GM19025 (cell line): ENCODE measurements at regions not wholly inside any gene's neighbourhood (a gene's known extent, or its start where the extent isn't known, plus 50 kb on each side); places are given as distances from the start of the nearest gene placed in this dataset.

Source experiments
- ATAC-seq: cut with Tn5 transposase; IDR thresholded peaks from one replicate; pipeline ENCODE4 v1.9.1; 2021; ENCODE audit warnings: mild to moderate bottlenecking, low read depth, moderate library complexity; ENCODE audit not compliant: unreplicated experiment

DNA sequence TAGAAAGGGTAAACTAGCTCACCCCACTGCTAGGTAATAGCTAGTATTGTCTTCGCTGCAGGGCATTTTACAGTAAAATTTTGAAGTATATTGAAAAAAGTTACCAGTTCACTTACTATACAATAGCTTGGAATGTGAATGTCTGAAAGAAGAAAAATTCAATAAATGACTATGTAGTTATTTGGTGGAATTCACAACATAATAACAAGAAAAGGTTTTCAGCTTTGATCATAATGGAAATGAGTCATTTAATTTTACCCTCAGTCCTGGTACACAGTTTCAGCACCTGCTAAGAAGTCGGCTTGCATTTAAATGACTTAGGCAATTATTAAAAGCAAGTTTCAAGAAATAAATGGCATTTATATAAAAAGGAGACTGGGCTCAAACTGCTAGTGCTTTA is 90.4 kb downstream of the NUP35 start:
- ATAC-seq, result peak; percentile 71

DNA sequence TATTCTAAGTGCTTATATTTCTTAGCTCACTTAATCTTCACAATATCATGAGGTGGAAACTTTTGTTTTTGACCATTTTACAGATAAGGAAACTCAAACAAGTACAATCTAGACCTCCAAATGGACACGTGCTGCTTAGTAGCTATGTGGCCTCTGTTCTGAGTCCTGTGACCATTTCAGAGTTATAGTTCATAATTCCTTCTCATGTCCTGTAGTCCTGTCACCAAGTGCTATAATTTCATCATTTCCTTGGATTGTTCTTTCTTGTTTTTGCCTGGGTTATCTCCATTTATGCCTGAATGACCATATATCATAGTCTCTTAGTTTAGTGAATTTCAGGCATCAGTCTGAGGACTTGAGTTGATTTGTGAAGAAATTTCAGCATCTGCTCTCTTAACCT is 91.7 kb downstream of the NUP35 start:
- no peak for ATAC-seq

DNA sequence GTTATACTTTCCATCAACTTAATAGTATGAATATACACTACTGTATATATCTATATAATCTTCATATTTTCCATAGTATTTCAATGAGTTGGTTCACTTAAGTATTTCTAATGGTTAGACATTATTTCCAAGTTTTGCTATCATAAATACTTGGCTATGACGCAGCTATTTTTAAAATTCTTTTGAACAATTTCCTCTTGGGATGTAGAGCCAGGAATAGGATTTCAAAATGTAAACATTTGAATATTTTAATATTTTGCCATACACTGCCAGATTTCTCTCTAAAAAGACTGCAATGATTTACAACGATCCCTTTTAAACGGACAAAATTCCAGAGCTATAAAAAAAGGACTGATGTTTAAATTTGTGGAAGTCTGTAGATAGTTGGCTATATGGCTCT is 95.6 kb downstream of the NUP35 start:
- no peak for ATAC-seq

DNA sequence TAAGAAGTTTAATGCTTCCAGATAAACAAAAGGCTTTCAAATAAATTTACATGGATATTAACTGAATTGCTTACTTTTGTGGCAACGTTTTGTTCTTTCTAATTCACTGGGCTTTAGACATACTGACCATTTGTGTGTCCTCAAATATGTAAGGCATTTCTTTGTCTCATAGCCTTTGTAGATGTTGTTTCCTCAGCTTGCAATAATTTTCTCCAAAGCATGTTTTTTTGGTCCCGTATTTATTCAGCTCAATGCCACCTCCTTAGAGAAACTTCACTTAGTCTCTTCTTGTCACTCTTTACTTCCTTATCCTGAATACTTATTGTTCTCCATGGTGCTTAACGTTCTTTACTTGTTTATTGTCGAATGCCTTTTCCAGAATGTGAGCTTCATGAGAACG is 98.5 kb downstream of the NUP35 start:
- ATAC-seq, result no peak

DNA sequence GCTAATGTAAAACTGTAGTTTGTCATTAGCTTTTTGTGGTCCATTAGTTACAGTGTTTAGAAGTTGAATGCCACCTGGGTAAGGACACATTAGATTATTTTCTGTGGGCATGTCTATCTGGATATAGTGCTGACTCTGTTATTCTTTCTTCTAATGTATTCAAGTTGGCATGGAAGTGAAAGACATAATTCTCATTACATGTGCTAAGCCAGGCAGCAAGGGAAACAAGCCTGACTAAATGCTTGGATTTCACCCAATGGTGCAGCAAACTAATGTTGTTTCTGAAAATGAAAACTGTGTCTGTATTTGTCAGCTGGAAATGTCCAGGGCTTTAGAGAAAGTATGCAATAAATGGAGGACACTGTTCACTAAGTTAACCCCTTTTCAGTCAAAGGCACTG is 100.7 kb downstream of the NUP35 start:
- ATAC-seq, result no peak

DNA sequence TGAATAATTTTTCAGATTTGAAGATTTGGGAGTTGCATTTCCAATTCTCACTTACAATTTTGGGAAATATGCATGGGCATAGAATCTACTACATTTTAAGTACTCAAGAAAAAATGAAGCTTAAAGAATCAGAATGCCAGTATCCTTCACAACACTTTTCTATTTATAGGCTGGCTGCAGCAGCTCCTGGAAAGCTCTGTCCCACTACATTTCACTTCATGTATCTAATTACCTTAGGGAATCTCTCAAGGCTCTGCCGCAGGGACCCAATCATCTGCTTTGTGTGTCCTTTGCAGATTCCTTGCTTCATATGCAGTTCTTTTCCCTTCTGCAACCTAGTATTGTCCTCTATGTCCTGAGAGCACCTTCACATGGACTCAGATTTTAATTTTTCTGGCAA is 102.9 kb downstream of the NUP35 start:
- no peak for ATAC-seq

DNA sequence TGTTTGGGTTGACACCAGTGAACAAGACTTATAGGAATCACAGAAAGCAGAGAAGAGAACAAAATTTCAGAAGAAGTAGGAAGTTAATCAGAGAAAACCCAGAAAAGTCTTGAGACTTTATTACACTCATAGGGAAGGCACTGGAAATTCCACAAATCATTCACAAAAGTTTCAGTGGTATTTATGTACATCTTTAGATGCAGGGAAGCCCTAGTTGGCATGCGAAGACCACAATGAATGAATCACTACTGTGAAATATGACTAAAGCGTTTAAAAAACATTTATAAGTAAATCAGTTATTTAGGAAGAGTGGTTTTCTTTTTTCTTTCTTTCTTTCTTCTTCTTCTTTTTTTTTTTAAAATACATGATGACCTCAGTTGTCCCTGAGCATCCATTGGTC is 105.1 kb downstream of the NUP35 start:
- ATAC-seq, result no peak

DNA sequence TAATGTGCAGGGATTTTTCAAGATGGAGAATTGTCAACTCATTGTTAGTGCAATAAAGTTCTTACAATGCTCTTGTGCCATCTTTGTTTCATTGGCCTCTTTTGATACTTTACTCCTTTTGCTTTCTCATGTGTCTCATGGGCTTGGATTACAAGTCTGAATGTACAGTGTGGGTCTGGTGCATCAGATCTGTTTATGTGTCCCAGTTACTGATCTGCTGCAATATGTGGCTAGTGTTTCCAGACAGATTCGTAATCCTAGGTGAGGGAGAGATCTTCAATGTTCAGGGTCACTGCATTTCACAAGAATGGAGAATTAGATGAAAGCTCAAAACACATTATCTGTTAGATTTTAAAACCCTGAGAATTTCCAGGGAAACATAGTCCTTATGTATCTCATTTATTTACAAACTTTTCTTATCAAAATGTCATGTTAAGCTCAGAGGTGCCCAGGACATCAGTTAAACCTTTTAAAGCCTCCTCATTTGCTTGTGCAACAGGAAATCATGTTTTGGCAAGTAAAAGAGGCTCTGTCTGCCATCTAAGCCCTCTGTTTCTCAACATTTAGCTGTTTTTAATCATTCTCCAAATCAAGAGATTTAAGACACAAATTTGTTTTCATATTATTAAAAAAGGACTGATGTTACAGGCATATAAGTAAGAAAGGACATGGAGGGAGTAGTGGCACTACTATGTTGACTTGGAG is 108.1 kb downstream of the NUP35 start:
- ATAC-seq, result no peak

DNA sequence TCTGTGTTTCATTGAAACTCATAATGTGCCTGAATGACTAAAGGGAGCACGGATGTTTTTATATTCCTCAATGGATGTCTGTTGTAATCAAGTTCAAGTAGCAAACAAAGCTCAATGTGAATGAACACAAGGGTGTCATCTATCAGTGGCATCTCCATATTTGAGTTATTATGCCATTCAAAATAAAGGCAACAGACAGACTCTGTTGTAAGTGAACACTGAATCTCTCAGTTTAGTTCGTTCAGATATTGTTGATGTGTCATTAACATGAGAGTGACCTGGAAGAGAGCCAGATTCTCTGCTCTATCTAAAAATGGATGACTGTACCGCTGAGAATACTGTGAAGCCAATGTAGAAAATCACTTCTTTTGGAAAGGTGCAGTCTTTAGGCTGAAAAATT is 118.7 kb downstream of the NUP35 start:
- no peak for ATAC-seq

DNA sequence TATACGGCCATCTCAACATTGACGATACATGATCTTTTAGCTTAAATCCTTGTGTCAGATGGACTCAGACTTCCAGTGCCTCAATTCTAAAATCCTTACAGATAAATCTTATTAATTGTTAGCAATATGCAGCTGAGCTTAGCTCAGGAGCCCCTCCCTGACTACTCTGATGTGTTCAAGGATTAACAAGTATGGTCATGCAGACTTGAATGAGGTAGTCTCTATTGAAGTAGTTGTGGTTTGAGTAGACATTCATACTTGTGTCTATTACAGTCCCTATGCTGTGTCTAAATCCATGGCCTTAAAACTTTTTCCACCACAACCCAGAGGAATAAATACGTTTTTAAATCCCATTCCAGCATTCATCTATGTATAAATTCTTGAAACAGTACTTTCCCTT is 119.5 kb downstream of the NUP35 start:
- no peak for ATAC-seq

DNA sequence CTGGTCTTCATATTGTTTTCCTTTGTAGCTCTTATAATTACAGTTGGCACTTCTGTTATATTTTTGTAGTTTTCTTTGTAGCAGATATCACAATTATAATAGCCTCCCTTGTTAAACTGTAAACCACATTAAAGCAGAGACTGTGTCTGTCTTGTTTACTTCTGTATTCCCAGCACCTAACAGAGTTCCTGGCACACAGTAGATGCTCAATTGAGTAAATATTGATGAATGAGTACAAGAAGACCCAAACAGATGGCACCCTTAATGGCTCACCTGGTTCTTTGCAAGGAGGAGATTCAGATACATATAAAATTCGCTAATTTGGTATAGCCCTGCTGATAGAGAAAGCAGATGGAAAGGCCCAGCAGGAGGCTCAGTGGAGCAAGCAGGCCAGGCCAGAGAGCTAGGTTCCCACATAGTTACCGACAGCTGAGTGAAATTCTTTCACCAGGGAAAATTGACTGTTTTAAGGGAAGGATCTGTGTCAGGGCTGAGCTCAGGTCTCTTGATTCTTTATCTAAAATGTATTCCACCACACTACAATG is 120.1 kb downstream of the NUP35 start:
- no peak for ATAC-seq

DNA sequence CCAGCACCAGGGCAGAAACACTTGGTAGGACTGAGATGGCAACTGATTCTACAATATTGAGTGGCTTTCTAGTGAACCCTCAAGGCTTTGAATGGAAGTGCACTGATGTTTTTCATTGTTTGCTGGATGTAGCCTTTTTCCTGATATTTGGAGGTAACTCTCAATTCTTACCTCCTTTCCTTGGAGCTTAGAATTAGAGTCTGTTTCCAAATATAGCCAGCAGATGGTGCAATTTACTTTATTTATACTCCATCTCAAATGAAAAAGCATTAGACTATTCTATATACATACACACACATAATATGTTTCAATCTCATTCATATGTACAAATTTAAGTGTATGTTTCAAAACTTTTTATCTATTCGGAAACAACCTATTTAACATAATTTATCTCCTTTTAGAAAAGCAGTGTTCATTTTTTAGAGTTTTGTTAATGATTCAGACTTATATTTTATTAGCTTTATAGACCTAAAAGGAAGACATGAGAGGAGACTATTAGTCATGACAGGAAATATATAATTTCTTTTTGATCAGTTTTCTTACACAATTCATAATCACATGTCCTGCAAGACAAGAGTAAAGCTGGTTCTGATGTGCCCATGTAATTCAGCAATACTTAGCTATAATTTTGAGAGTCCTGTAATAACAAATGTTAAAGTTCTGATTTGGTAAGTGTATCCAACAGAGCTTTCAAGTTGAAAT is 124.8 kb downstream of the NUP35 start:
- no peak for ATAC-seq

DNA sequence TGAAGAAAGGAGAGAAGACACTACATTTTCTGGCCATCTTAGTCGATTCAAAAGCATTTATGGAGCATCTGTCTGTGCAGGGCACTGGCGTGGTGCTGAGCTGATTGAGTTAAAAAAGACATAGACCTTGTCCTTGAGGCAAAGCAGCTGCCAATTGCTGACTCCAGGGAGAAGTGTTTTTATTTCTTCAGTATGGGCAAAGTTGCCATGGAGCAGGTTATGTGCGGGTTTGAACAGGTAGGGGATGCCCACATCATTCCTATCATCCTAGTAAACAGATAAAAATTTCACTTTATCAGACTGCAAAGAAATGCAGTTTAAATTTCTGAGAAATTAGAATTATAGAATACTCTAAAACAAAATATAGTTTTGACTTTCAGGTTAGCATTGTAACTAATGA is 125.8 kb downstream of the NUP35 start:
- ATAC-seq, result no peak

DNA sequence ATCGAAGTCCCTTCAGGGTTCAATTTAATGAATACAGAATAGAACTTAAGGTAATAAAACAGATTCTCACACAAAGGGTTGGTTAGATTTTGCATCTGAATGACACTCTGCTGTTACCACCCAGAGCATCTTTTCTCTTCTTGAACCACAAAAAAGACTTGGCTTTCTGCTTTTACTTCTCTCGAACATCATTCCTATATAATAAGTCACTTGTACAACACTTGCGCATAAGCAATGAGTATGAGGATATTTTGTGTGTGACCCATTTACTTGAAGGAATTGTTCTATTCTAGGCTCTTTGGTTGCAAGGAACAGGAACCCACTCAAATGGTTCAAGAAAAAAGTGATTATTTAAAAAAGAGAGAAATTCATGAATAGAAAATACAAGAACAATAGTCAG is 126.2 kb downstream of the NUP35 start:
- no peak for ATAC-seq

DNA sequence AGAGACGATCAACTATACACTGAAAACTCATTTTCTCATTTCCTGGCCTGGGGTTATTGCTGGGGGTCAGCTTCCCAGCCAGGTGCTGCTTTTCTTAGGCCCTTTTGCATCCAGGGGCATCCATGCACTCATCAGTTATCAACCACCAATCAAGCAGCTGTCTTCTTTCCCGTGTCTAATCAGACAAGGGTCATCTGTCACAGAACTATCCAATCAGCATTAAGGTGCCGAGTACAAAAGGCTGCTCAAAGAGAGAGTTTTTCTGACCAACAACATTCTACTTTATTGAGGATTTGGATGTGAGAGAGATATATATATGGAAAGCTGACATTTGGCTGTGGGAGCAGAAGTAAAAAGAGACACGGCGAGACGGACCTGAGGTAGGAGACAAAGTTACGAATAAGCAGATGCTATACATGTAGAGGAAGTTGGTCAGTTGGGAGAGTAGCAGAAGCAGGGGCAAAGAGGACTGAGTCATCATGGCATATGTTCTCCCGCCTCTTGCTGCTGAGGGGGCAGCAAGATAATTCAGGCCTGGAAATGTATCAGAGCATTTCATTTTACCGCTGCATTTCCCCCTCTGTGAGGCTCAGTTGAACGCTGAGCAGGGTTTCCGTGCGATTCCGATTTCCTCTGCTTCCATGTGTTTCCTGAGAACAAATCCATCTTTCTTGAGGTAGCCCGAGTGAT is 129.3 kb downstream of the NUP35 start:
- ATAC-seq, result no peak

DNA sequence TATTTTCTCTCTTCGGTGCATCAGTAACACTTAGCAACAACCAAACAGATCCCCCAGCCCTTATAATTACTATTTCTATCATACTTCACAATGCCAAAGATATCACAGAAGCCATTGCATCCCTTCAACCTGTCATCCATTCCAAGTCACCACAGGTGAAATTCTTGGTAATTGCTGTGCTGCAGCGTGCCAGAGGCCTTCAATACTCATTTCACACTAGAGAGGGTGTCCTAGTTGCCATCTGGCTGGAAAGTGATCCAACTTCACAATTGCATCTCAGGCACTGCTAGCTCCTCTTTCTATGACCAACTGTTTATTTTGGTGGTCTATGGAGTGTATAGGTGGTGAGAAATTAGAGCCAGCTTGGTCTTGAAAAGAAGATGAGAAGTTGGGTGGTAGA is 131.2 kb downstream of the NUP35 start:
- ATAC-seq, result no peak

DNA sequence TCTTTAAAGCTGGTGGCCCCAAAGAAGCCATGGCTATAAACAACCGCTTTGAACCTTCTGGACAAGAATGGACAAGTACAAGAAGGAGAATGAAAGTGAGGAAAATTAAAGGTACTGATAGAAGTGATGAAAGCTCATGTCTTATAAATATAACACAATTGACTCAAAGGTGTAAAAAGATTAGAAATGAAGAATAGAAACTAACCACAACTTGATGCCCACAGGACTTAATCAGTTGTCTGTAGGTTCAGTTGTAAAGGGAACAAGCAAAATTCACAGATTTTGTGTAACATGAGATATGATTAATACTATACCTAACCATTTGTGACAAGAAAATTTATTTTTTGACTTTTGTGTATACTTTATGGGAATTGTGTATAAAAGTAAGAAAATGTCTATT is 135.7 kb downstream of the NUP35 start:
- no peak for ATAC-seq

DNA sequence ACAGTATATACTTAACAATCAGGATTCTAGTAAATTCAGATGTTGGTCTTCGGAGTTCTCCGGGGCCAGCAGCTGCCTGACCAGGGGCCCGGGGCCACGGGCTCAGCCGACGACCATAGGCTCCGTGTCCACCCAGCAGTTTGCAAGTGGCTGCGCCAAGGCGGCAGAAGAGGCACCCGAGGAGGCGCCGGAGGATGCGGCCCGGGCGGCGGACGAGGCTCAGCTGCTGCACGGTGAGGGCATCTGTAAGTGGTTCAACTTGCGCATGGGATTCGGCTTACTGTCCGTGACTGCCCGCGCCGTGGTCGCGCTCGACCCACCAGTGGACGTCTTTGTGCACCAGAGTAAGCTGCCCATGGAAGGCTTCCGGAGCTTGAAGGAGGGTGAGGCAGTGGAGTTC is 136.3 kb downstream of the NUP35 start:
- ATAC-seq, result no peak

DNA sequence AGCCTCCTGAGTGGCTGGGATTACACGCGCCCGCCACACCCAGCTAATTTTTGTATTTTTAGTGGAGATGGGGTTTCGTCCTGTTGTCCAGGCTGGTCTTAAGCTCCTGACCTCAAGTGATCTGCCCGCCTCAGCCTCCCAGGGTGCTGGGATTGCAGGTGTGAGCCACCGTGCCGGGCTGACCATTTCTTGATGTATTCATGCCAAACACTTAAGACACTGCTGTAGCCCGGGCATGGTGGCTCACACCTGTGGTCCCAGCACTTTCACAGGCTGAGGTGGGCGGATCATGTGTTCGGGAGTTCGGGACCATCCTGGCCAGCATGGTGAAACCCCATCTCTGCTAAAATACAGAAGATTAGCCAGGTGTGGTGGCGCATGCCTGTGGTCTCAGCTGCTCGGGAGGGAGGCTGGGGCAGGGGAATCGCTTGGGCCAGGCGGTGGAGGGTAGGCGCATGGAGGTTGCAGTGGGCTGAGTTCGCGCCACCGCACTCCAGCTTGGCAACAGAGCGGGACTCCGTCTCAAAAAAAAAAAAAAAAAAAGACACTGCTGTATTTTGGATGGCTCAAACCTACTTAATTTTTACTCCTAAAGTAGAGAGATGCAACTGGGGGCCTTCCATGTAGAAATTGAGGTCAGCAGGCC is 140.8 kb downstream of the NUP35 start:
- no peak for ATAC-seq

DNA sequence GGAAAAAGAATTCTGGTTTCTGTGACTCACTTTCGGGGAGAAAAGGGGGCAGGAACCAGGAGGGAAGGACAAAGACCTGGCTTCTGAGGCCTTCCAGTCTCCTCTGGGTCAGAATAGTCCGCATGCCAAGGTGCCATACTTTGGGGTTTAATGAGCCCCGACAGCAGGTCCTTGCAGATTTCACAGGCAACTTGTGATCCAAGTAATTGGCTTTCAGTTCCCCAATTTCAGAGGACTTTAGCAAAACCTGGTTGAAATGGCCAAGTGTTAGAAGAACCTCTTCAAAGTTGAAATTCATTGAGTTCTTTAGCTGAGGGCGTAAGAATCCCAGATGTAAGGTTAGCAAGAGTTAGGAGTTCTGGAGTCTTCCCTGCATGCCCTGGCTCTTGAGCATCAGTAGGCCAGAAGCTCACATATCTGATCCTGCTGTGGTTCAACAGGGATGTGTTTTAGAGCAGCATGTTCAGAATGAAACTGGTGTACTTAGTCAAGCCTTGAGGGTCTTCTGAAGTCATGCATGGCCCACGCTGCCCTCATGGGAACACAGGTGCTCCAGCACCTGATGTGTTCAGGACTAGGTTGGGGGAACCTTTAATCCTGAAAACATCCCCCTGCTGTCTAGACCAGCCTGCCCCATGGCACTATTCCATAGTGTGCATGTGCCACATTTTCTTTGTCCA is 143.0 kb downstream of the NUP35 start:
- ATAC-seq, result no peak

DNA sequence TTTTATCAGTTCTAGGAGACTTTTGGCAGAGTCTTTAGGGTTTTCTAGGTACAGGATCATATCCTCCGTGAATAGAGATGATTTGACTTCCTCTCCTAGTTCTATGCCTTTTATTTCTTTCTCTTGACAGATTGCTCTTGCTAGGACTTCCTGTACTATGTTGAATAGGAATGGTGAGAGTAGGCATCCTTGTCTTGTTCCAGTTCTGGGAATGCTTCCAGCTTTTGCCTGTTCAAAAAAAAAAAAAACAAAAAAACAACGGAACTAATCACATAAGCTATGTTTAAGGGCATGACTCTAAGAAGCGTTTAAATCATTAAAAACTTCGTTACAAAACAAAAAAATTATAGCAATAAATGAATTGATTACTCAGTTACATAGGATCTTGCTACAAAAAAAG is 145.7 kb downstream of the NUP35 start:
- no peak for ATAC-seq
